T-helper 1 cell treated with Interleukin-12 subunit alpha and Interleukin-12 subunit beta and Interleukin-4 antibody, amounts not matched to agents 30 μg/mL and 1 μg/mL, for 36 hours (primary cell): ENCODE measurements at regions not wholly inside any gene's neighbourhood (a gene's known extent, or its start where the extent isn't known, plus 50 kb on each side); places are given as distances from the start of the nearest gene placed in this dataset.

ENCODE experiments used
- H3K27ac Mint-ChIP-seq: one replicate; pipeline ENCODE4 v1.8.0; 2021; ENCODE audit warnings: mild to moderate bottlenecking, mixed read lengths
- H3K27me3 Mint-ChIP-seq: one replicate; pipeline ENCODE4 v1.8.0; 2021; ENCODE audit warnings: low read depth, mixed read lengths
- H3K36me3 Mint-ChIP-seq: one replicate; pipeline ENCODE4 v1.8.0; 2021; ENCODE audit warnings: low read depth, mixed read lengths
- H3K4me1 Mint-ChIP-seq: one replicate; pipeline ENCODE4 v1.8.0; 2021; ENCODE audit warnings: low read depth, mixed read lengths
- H3K4me3 Mint-ChIP-seq: one replicate; pipeline ENCODE4 v1.8.0; 2021; ENCODE audit warnings: mild to moderate bottlenecking, moderate library complexity, mixed read lengths
- H3K9me3 Mint-ChIP-seq: one replicate; pipeline ENCODE4 v1.8.0; 2021; ENCODE audit warnings: mixed read lengths

DNA sequence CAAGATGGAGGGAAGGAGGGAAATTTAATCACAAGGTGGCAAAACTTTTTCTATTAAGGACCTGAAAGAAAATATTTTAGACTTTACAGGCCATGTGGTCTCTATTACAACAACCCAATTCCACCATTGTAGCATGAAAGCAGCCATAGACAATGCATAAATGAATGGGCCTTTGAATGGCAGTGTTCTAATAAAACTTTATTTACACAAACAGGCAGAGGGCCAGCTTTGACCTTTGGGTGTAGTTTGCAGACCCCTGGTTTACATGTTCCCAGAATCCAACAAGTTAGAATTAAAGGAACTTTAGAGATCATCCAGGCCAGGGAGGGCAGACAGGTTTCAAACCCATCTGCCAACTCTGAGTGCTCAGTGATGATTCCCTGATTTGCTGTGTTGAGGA lies 95.2 kb downstream of the BANF2 start:
- Mint-ChIP-seq H3K9me3 (no peaks in the 10 kb centered on the region), H3K27me3 (peaks cover 10% of the 10 kb centered on the region), H3K4me3 (no peak overlapping the region), H3K36me3 (no peaks in the 10 kb centered on the region), H3K27ac (no peak overlapping the region), H3K4me1 (peaks cover 3% of the 10 kb centered on the region)

DNA sequence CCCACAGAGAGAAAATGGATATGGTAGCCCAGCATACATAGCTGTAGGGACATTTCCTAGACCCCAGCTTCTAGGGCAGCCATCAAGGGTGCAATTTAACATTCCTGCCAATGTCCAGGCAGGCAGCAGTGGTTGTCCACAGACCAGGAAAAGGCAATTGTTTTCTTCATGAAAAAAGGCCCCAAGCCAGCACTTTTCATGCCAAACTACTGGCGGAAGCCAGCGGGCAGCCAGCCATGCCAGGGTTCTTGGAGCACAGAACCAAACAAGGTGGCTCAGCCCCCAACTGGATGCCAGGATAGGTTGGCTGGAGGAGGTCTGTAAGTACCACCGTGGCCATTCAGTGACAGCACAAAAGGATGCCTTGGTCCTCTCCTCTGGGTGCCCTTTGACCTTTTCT lies 94.6 kb downstream of the BANF2 start:
- Mint-ChIP-seq H3K27ac (no peak overlapping the region), H3K9me3 (no peaks in the 10 kb centered on the region), H3K36me3 (no peaks in the 10 kb centered on the region), H3K4me3 (no peak overlapping the region), H3K27me3 (peaks cover 5% of the 10 kb centered on the region), H3K4me1 (peaks cover 3% of the 10 kb centered on the region)

DNA sequence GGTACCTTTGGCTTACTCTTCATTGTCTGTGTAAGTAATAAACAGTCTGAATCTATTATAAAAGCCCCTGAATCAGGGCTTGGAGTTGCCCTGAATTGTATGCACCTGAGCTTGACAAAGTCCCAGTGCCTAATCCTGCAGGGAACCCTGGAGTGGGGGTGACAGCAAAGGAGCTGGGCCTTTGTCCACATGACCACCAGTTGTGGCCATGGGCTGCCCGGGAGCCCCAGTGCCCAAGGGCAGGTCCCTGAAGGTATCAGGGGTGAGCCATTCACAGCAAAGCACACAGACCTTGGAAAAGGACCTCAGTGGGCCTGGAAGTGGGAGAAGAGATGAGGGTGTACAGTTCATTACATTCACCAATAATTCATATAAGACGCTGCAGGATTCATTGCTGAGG lies 94.2 kb downstream of the BANF2 start:
- no peak overlapping the region for H3K27ac Mint-ChIP-seq
- no peak overlapping the region for H3K4me3 Mint-ChIP-seq
- no peaks in the 10 kb centered on the region for H3K9me3 Mint-ChIP-seq
- peaks cover 3% of the 10 kb centered on the region for H3K4me1 Mint-ChIP-seq
- H3K36me3 Mint-ChIP-seq = no peaks in the 10 kb centered on the region
- H3K27me3 Mint-ChIP-seq = peaks cover 5% of the 10 kb centered on the region

DNA sequence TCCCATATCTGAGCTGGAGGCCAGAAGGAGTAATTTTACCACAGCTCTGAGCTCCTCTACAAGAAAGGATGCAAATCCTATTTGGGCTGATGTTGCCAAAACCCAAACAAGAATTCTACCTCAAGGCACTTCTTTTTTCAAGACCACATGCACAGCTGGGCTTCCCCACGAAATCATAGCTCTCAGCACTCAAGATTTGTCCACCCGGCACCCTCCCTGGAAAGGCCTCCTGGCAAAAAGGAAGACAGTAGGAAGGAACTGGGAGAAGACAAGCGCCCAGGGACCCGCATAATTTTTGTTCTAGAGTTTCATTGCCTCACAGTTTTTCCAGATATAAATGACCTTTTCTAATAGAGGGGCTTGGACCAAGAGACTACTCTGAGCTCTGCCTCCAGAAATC lies 90.5 kb downstream of the BANF2 start:
- Mint-ChIP-seq H3K4me1 (no peaks in the 10 kb centered on the region), H3K27me3 (peaks cover 5% of the 10 kb centered on the region), H3K4me3 (no peak overlapping the region), H3K27ac (no peak overlapping the region), H3K9me3 (no peaks in the 10 kb centered on the region), H3K36me3 (no peaks in the 10 kb centered on the region)

DNA sequence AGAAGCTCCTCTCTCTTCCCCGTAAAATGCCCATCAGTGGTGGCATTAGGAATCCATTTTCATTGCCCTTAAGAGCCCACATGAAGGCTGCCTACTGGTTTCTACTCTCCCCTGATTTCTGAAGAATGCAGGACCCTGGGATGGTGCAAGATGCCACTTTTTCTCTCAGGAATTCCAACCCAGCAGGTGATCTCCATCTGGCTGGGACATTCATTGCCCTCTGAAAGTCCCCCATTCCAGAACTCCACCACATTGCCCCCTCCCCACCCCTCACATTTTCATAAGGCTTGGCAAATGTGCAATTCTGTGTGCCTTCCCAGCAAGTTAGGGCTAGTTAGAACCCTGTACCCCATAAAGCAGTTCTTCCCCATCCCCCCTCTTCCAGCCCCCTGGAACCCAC lies 88.0 kb downstream of the BANF2 start:
- H3K4me3 Mint-ChIP-seq = no peak overlapping the region
- peaks cover 6% of the 10 kb centered on the region for H3K27me3 Mint-ChIP-seq
- no peak overlapping the region for H3K27ac Mint-ChIP-seq
- H3K36me3 Mint-ChIP-seq = no peaks in the 10 kb centered on the region
- no peaks in the 10 kb centered on the region for H3K4me1 Mint-ChIP-seq
- H3K9me3 Mint-ChIP-seq = no peaks in the 10 kb centered on the region

DNA sequence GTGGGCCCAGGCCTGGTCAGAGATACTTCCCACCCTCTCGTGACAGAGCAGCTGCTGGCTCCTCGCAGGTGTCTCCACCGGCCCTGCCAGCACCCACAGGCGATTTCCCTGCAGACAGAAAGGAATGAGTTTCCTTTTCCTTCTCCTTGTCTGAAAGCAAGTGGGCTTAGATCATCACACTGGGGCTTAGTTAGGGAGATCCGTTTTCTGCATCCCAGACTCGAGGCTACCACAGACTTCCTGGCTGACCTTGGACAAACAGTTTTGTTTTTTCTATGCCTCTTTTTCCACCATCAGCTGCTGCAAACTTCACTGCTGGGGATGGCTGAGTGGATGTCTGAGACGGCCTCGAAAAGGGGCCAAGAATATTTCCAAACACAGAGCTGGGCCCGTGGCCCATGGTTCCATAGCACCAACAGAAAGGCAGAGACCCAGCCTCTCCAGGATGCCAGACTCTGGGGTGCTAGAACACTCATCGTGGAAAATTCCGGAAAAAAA lies 86.5 kb downstream of the BANF2 start:
- no peaks in the 10 kb centered on the region for H3K9me3 Mint-ChIP-seq

More for the DNA sequence above, 86.5 kb downstream of the BANF2 start:
- H3K27me3 Mint-ChIP-seq = peaks cover 5% of the 10 kb centered on the region
- no peak overlapping the region for H3K4me3 Mint-ChIP-seq
- no peaks in the 10 kb centered on the region for H3K36me3 Mint-ChIP-seq
- H3K4me1 Mint-ChIP-seq = no peaks in the 10 kb centered on the region
- no peak overlapping the region for H3K27ac Mint-ChIP-seq
